ENCODE measurements at regions not wholly inside any gene's neighbourhood (a gene's known extent, or its start where the extent isn't known, plus 50 kb on each side); places are given as distances from the start of the nearest gene placed in this dataset.

- TF ChIP-seq, protein P1, sequence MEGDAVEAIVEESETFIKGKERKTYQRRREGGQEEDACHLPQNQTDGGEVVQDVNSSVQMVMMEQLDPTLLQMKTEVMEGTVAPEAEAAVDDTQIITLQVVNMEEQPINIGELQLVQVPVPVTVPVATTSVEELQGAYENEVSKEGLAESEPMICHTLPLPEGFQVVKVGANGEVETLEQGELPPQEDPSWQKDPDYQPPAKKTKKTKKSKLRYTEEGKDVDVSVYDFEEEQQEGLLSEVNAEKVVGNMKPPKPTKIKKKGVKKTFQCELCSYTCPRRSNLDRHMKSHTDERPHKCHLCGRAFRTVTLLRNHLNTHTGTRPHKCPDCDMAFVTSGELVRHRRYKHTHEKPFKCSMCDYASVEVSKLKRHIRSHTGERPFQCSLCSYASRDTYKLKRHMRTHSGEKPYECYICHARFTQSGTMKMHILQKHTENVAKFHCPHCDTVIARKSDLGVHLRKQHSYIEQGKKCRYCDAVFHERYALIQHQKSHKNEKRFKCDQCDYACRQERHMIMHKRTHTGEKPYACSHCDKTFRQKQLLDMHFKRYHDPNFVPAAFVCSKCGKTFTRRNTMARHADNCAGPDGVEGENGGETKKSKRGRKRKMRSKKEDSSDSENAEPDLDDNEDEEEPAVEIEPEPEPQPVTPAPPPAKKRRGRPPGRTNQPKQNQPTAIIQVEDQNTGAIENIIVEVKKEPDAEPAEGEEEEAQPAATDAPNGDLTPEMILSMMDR (IDR thresholded peaks at IDR 0.05; ENCODE audit: borderline replicate concordance, extremely low read depth, insufficient read depth): no peak
Observed at GRCh38 chr11:21814169-21814568, 378.7 kb upstream of the ANO5 start.

GRCh38 chr11:21817696-21818095 lies 375.2 kb upstream of the ANO5 start:
- H3K4me3 ChIP-seq (ENCODE audit: low read length in 3 of 3): no peak overlapping the region
- no peaks in the 10 kb centered on the region for H3K36me3 ChIP-seq (ENCODE audit: control insufficient read depth in 2 of 3, insufficient read depth in 3 of 3, low read length in 3 of 3)
- intact Hi-C loops (cut with DNase I): no loop called here
- DNase-seq: no peak
- H3K9me3 ChIP-seq (ENCODE audit: control insufficient read depth in 2 of 3, insufficient read depth in 1 of 3, low read length in 3 of 3): no peaks in the 10 kb centered on the region
- no peak for FAIRE-seq
- no peak overlapping the region for H3K27ac ChIP-seq (ENCODE audit: low read depth in 2 of 2, low read length in 2 of 2)
- H3K4me1 ChIP-seq (ENCODE audit: control insufficient read depth in 2 of 3, insufficient read depth in 2 of 3, low read depth in 1 of 3, low read length in 3 of 3): no peaks in the 10 kb centered on the region
- H3K27me3 ChIP-seq (ENCODE audit: control insufficient read depth, insufficient read depth, low read length): no peaks in the 10 kb centered on the region
- TF ChIP-seq, protein P1 (IDR thresholded peaks at IDR 0.05; ENCODE audit: borderline replicate concordance, extremely low read depth, insufficient read depth): no peak
- H3K9ac ChIP-seq (ENCODE audit: low read length in 3 of 3): no peak overlapping the region

More at GRCh38 chr11:21814169-21814568, 378.7 kb upstream of the ANO5 start:
- FAIRE-seq (no peak), DNase-seq (no peak)
- Histone ChIP-seq H3K36me3 (ENCODE audit: control insufficient read depth in 2 of 3, insufficient read depth in 3 of 3, low read length in 3 of 3) (no peaks in the 10 kb centered on the region), H3K27me3 (ENCODE audit: control insufficient read depth, insufficient read depth, low read length) (no peaks in the 10 kb centered on the region), H3K4me1 (ENCODE audit: control insufficient read depth in 2 of 3, insufficient read depth in 2 of 3, low read depth in 1 of 3, low read length in 3 of 3) (no peaks in the 10 kb centered on the region), H3K9me3 (ENCODE audit: control insufficient read depth in 2 of 3, insufficient read depth in 1 of 3, low read length in 3 of 3) (no peaks in the 10 kb centered on the region), H3K4me3 (ENCODE audit: low read length in 3 of 3) (no peak overlapping the region), H3K27ac (ENCODE audit: low read depth in 2 of 2, low read length in 2 of 2) (no peak overlapping the region), H3K9ac (ENCODE audit: low read length in 3 of 3) (no peak overlapping the region)
- intact Hi-C loops (cut with DNase I): no loop called here

DNA sequence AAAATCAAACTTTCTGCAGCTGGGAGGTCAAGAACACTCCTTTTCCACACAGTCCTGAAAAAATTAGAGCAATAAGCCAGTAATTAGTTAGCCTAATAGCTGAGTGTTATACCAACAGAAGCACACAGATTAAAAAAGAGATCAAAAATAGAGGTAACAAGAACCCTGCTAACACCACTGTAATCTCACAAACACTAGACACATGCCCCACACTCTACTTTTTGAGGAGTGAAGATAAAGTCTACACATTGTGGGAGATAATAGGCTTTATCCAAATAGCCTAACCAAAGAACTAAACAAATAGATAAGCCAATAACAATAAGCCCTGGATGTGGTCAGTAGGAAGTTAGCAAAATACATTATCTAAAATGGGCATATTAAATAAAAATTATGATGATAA lies 372.7 kb upstream of the ANO5 start:
- H3K27ac ChIP-seq (ENCODE audit: low read depth in 2 of 2, low read length in 2 of 2): no peak overlapping the region

More for the DNA sequence above, 372.7 kb upstream of the ANO5 start:
- TF ChIP-seq, protein P1 (IDR thresholded peaks at IDR 0.05; ENCODE audit: borderline replicate concordance, extremely low read depth, insufficient read depth): no peak
- Histone ChIP-seq H3K9ac (ENCODE audit: low read length in 3 of 3) (no peak overlapping the region), H3K36me3 (ENCODE audit: control insufficient read depth in 2 of 3, insufficient read depth in 3 of 3, low read length in 3 of 3) (no peaks in the 10 kb centered on the region), H3K27me3 (ENCODE audit: control insufficient read depth, insufficient read depth, low read length) (no peaks in the 10 kb centered on the region), H3K9me3 (ENCODE audit: control insufficient read depth in 2 of 3, insufficient read depth in 1 of 3, low read length in 3 of 3) (no peaks in the 10 kb centered on the region), H3K4me3 (ENCODE audit: low read length in 3 of 3) (no peak overlapping the region), H3K4me1 (ENCODE audit: control insufficient read depth in 2 of 3, insufficient read depth in 2 of 3, low read depth in 1 of 3, low read length in 3 of 3) (no peaks in the 10 kb centered on the region)
- DNase-seq (no peak), FAIRE-seq (no peak)
- intact Hi-C loops (cut with DNase I): no loop called here
